OCI-LY3 (cell line): ENCODE measurements at regions not wholly inside any gene's neighbourhood (a gene's known extent, or its start where the extent isn't known, plus 50 kb on each side); places are given as distances from the start of the nearest gene placed in this dataset.

Experiments
- H2AFZ ChIP-seq: fragments of 200-600, 300-600 bp; shearing (Covaris generic); 2 replicates; pipeline ENCODE4 v1.6.0; 2014; ENCODE audit warnings: antibody characterized with exemption, low read depth, low read length
- H3K27ac ChIP-seq: fragments of 200-600, 300-600 bp; sonication (generic); 2 replicates; pipeline ENCODE4 v1.5.1; 2014; ENCODE audit warnings: mild to moderate bottlenecking, low read length, moderate library complexity, mixed read lengths
- H3K27me3 ChIP-seq: fragments of 200-600, 300-600 bp; sonication (generic); 2 replicates; pipeline ENCODE4 v1.6.1; 2014; ENCODE audit warnings: low read depth, low read length, mixed read lengths
- H3K36me3 ChIP-seq: fragments of 200-600, 300-600 bp; sonication (generic); replicated peaks from 2 replicates; pipeline ENCODE3; 2014; ENCODE audit warnings: low read depth, low read length, mixed read lengths
- H3K4me1 ChIP-seq: fragments of 300-600, 200-600 bp; sonication (generic); 2 replicates; pipeline ENCODE4 v1.6.1; 2014; ENCODE audit warnings: low read length, mixed read lengths
- H3K4me2 ChIP-seq: fragments of 200-600, 300-600 bp; sonication (generic); 2 replicates; pipeline ENCODE4 v1.6.1; 2014; ENCODE audit warnings: low read length, mixed read lengths
- H3K4me3 ChIP-seq: fragments of 300-600, 200-600 bp; sonication (generic); 2 replicates; pipeline ENCODE4 v1.5.1; 2014; ENCODE audit warnings: antibody characterized with exemption, mild to moderate bottlenecking, low read length, moderate library complexity
- H3K79me2 ChIP-seq: fragments of 300-600, 200-600 bp; shearing (Covaris generic); 2 replicates; pipeline ENCODE4 v1.6.1; 2014; ENCODE audit warnings: mild to moderate bottlenecking, low read length, mixed read lengths
- H3K9ac ChIP-seq: fragments of 300-600, 200-600 bp; shearing (Covaris generic); 2 replicates; pipeline ENCODE4 v1.6.0; 2014; ENCODE audit warnings: mild to moderate bottlenecking, low read length, moderate library complexity
- H3K9me3 ChIP-seq: fragments of 200-600, 300-600 bp; shearing (Covaris generic); 2 replicates; pipeline ENCODE4 v1.6.1; 2014; ENCODE audit warnings: low read length, mixed read lengths; ENCODE audit not compliant: insufficient read depth
- H4K20me1 ChIP-seq: fragments of 200-600, 300-600 bp; sonication (generic); 2 replicates; pipeline ENCODE4 v1.6.1; 2016; ENCODE audit warnings: low read length, mixed read lengths; ENCODE audit not compliant: insufficient read depth
- EZH2phosphoT487 ChIP-seq: fragments of 200-600 bp; shearing (Covaris generic); IDR thresholded peaks from 2 replicates; pipeline ENCODE4 v1.6.1; 2018; ENCODE audit warnings: antibody characterized with exemption, mixed run types, low read depth
- TF ChIP-seq, protein P1 (sequence below): fragments of 200-600, 300-600 bp; sonication (generic); IDR thresholded peaks from 2 replicates; pipeline ENCODE4 v1.5.1; 2014; ENCODE audit warnings: antibody characterized with exemption, low read length, low read depth

DNA sequence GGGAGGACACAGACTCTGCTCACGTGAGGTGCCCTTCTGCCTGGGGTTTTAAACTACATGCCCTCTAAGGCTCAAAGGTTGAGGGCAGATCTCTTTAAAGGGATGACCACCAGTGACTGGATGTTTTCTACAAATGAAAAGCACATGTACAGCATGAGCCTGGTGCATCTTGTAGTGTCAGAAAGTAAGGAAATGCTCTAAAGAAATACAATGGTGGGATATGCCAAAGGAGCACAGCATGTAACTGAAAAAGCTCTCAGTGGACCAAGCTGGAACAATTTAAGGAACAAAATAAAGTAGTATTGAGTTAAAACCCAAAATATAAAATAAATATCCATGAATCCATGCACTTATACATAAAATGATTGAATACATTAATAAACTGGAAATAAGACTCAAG lies 78.3 kb upstream of the SEMA6D start:
- no peaks in the 10 kb centered on the region for H3K4me1 ChIP-seq
- no peak overlapping the region for H3K4me2 ChIP-seq
- H3K4me3 ChIP-seq: no peak overlapping the region
- no peak for TF ChIP-seq EZH2phosphoT487
- TF ChIP-seq, protein P1, sequence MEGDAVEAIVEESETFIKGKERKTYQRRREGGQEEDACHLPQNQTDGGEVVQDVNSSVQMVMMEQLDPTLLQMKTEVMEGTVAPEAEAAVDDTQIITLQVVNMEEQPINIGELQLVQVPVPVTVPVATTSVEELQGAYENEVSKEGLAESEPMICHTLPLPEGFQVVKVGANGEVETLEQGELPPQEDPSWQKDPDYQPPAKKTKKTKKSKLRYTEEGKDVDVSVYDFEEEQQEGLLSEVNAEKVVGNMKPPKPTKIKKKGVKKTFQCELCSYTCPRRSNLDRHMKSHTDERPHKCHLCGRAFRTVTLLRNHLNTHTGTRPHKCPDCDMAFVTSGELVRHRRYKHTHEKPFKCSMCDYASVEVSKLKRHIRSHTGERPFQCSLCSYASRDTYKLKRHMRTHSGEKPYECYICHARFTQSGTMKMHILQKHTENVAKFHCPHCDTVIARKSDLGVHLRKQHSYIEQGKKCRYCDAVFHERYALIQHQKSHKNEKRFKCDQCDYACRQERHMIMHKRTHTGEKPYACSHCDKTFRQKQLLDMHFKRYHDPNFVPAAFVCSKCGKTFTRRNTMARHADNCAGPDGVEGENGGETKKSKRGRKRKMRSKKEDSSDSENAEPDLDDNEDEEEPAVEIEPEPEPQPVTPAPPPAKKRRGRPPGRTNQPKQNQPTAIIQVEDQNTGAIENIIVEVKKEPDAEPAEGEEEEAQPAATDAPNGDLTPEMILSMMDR: no peak
- H4K20me1 ChIP-seq: no peaks in the 10 kb centered on the region
- H3K9ac ChIP-seq: no peak overlapping the region
- no peaks in the 10 kb centered on the region for H3K9me3 ChIP-seq
- H3K27me3 ChIP-seq: no peaks in the 10 kb centered on the region; the same call in 1 of the 2 replicates
- no peaks in the 10 kb centered on the region for H3K79me2 ChIP-seq
- H2AFZ ChIP-seq: no peak overlapping the region
- no peak overlapping the region for H3K27ac ChIP-seq
- no peaks in the 10 kb centered on the region for H3K36me3 ChIP-seq

DNA sequence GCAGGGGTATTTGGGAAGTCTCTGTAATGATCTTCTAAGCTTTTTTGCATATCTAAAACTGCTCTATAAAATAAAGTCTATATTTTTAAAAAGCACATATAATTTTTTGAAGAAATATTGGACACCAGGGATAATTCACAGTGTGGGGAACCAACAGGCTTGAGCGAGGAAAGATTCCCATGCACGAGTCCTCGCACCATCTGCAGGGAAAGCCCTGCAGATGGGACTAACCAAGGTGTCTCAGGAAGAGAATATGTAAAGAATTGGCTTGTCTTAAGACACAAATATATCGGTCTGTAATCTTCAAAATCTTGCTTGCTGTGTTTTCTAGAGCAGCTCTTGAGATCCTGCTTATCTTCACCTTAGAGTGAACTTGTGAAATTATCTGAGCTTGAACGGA lies 77.2 kb upstream of the SEMA6D start:
- Histone ChIP-seq H3K9ac (no peak overlapping the region), H3K4me2 (no peak overlapping the region), H4K20me1 (no peaks in the 10 kb centered on the region), H3K27ac (no peak overlapping the region), H3K27me3 (no peaks in the 10 kb centered on the region; the same call in 1 of the 2 replicates), H3K79me2 (no peaks in the 10 kb centered on the region), H3K4me3 (no peak overlapping the region), H2AFZ (no peak overlapping the region), H3K4me1 (no peaks in the 10 kb centered on the region), H3K9me3 (no peaks in the 10 kb centered on the region), H3K36me3 (no peaks in the 10 kb centered on the region)
- no peak for TF ChIP-seq EZH2phosphoT487
- TF ChIP-seq, protein P1: no peak

DNA sequence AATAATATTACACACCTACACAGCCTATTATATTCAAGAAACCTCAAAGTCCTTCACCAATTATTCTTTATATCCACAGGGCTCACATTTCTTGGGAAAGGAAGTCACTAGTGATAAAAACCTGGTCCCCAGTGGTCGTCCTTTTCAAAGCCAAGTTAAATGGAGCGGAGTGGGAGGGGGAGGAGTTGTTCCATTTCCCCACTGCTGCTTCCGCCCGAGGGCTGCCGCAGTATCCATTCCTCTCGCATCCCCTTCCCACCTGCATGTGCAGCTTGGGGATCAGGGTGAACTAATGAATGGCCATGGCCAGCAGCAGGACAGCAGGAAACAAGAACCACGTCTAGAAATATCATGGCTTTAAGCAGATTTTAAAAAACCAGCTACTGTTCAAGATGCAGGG lies 76.4 kb upstream of the SEMA6D start:
- H3K36me3 ChIP-seq: no peaks in the 10 kb centered on the region
- no peak overlapping the region for H3K4me2 ChIP-seq
- H3K27me3 ChIP-seq: no peaks in the 10 kb centered on the region; the same call in 1 of the 2 replicates
- no peaks in the 10 kb centered on the region for H3K4me1 ChIP-seq
- no peak overlapping the region for H2AFZ ChIP-seq
- no peak overlapping the region for H3K4me3 ChIP-seq
- no peak overlapping the region for H3K27ac ChIP-seq
- H3K9ac ChIP-seq: no peak overlapping the region
- no peak for TF ChIP-seq EZH2phosphoT487
- TF ChIP-seq, protein P1: no peak
- H3K79me2 ChIP-seq: no peaks in the 10 kb centered on the region
- no peaks in the 10 kb centered on the region for H4K20me1 ChIP-seq
- H3K9me3 ChIP-seq: no peaks in the 10 kb centered on the region

DNA sequence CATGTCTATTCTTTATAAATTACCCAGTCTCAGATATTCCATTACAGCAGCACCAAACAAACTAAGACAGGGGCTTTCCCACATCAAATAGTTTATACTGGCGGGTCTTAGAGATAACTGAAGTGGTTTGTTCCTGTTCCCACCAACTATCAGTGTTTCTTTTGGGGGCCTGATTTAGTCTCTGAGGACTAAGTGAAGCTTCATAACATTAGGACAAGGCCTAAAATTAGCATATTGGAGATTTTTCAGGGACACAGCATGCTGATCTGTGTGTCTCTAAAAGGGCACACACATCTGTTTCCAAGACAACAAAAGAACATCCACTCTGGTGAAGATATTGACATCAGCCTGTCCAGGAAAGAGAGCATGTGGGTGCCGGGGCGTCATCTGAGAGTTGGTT lies 72.6 kb upstream of the SEMA6D start:
- Histone ChIP-seq H4K20me1 (no peaks in the 10 kb centered on the region), H3K4me3 (no peak overlapping the region), H3K79me2 (no peaks in the 10 kb centered on the region), H3K27ac (no peak overlapping the region), H3K4me1 (no peaks in the 10 kb centered on the region), H3K27me3 (no peaks in the 10 kb centered on the region; the same call in 1 of the 2 replicates), H2AFZ (no peak overlapping the region), H3K9me3 (no peaks in the 10 kb centered on the region), H3K36me3 (no peaks in the 10 kb centered on the region), H3K4me2 (no peak overlapping the region), H3K9ac (no peak overlapping the region)
- TF ChIP-seq EZH2phosphoT487: no peak
- TF ChIP-seq, protein P1: no peak
